ENCODE measurements at regions not wholly inside any gene's neighbourhood (a gene's known extent, or its start where the extent isn't known, plus 50 kb on each side); places are given as distances from the start of the nearest gene placed in this dataset.

- TF ChIP-seq POU5F1 (IDR thresholded peaks at IDR 0.05; ENCODE audit: low read depth, low read length) = no peak
- no peak for TF ChIP-seq YY1 (IDR thresholded peaks at IDR 0.05; ENCODE audit: low read depth, low read length)
- TF ChIP-seq JUN (IDR thresholded peaks at IDR 0.05; ENCODE audit: low read depth, low read length) = no peak
- no peak for TF ChIP-seq SAP30 (IDR thresholded peaks at IDR 0.05; ENCODE audit: insufficient read depth, insufficient replicate concordance, low read length)
- TF ChIP-seq CREB1 (IDR thresholded peaks at IDR 0.05) = no peak
- TF ChIP-seq TAF1 (IDR thresholded peaks at IDR 0.05; ENCODE audit: low read depth, low read length) = no peak
- TF ChIP-seq GTF2F1 (IDR thresholded peaks at IDR 0.05; ENCODE audit: borderline replicate concordance, low read depth, low read length) = no peak
These were observed 468.8 kb upstream of the NRP1 start (continued) for GRCh38 chr10:33803248-33803647.

Data from H1 (cell line).